ENCODE measurements at regions not wholly inside any gene's neighbourhood (a gene's known extent, or its start where the extent isn't known, plus 50 kb on each side); places are given as distances from the start of the nearest gene placed in this dataset.
"Not testable (repeated sequence)": the region's sequence is repeated elsewhere in the genome, so short reads cannot be mapped to it uniquely, and the experiment has no call there.

DNA sequence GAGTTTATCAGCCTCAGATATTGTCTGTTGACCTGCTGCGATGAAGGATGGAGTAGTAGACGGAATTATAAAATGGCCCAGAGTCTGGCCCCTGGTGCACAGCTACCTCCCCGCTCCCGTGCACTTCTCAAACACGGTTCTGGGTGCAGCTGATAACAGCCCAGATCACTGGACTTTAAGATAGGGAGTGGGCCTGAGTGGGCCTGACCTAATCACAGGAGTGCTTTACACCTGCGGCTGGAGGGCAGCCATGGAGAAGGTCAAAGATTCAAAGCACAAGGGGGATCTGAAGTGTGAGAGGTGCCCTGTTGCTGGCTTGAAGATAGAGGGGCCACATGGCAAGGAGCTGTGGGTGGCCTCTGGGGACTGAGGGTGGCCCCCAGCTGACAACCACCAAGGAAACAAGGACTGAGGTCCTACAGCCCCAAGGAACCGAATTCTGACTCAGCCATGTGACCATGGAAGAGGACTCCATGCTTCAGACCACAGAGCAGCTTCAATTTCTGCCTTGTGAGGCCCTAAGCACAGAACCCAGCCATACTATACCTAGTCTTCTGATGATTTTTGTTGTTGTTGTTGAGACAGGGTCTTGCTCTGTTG, 113.4 kb downstream of the ZNF664 start:
- DNase-seq = no peak
- TF ChIP-seq, protein P1, sequence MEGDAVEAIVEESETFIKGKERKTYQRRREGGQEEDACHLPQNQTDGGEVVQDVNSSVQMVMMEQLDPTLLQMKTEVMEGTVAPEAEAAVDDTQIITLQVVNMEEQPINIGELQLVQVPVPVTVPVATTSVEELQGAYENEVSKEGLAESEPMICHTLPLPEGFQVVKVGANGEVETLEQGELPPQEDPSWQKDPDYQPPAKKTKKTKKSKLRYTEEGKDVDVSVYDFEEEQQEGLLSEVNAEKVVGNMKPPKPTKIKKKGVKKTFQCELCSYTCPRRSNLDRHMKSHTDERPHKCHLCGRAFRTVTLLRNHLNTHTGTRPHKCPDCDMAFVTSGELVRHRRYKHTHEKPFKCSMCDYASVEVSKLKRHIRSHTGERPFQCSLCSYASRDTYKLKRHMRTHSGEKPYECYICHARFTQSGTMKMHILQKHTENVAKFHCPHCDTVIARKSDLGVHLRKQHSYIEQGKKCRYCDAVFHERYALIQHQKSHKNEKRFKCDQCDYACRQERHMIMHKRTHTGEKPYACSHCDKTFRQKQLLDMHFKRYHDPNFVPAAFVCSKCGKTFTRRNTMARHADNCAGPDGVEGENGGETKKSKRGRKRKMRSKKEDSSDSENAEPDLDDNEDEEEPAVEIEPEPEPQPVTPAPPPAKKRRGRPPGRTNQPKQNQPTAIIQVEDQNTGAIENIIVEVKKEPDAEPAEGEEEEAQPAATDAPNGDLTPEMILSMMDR (IDR thresholded peaks at IDR 0.05) = no peak
- Histone ChIP-seq H3K27ac (no peak overlapping the region), H3K36me3 (no peaks in the 10 kb centered on the region), H3K4me3 (no peak overlapping the region), H3K4me1 (no peaks in the 10 kb centered on the region), H3K9me3 (no peaks in the 10 kb centered on the region), H3K27me3 (no peaks in the 10 kb centered on the region)
- intact Hi-C loops (cut with DNase I; ENCODE audit: low total_unique reads) = no loop called here

DNA sequence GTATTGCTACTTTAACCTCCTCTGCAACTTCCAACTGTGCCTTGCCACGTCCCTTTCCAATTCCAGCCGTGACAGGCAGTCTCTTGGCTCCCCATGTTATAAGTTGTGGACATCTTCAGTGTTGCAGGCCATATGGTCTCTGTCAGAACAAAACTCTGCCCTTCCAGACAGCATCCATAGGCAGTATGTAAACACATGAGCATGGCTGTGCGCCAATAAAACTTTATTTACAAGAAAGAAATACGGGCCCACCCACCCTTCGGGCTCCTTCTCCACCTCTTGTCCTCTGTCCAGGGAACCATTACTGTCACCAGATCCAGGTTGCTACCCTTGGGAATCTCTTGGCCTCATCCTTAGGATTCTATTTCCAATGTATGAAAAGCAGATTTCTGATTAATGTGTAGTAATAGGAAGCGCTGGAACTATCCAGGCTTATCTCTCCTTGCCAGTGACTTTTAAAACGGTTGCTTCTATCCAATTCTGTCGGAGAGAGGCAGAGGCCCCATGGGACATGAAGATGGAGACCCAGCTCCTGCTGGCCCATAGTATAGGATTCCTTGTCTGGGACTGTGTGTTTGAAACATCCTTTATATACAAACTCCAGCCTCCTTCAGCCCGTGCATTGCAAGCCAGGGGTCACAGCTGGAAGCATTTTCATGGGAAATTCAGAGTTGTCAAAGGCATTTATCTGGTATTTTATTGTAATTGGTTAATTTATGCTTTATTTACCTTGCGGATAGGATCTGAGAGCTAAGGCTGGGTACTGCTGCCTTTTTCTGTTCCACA, 114.4 kb downstream of the ZNF664 start:
- H3K27me3 ChIP-seq = no peaks in the 10 kb centered on the region
- TF ChIP-seq, protein P1 (IDR thresholded peaks at IDR 0.05) = no peak
- no peaks in the 10 kb centered on the region for H3K36me3 ChIP-seq
- H3K4me1 ChIP-seq = no peaks in the 10 kb centered on the region
- no peak overlapping the region for H3K4me3 ChIP-seq
- no peak for DNase-seq
- H3K27ac ChIP-seq = no peak overlapping the region
- no peaks in the 10 kb centered on the region for H3K9me3 ChIP-seq
- intact Hi-C loops (cut with DNase I; ENCODE audit: low total_unique reads) = no loop called here

- no peak overlapping the region for H3K27ac ChIP-seq
- H3K4me1 ChIP-seq = no peaks in the 10 kb centered on the region
- no peaks in the 10 kb centered on the region for H3K9me3 ChIP-seq
- intact Hi-C loops (cut with DNase I; ENCODE audit: low total_unique reads) = no loop called here
- DNase-seq = no peak
- H3K27me3 ChIP-seq = no peaks in the 10 kb centered on the region
- H3K36me3 ChIP-seq = no peaks in the 10 kb centered on the region
- no peak overlapping the region for H3K4me3 ChIP-seq
- TF ChIP-seq, protein P1 (IDR thresholded peaks at IDR 0.05) = no peak
Observed at GRCh38 chr12:124088217-124088907, 115.3 kb downstream of the ZNF664 start.

DNA sequence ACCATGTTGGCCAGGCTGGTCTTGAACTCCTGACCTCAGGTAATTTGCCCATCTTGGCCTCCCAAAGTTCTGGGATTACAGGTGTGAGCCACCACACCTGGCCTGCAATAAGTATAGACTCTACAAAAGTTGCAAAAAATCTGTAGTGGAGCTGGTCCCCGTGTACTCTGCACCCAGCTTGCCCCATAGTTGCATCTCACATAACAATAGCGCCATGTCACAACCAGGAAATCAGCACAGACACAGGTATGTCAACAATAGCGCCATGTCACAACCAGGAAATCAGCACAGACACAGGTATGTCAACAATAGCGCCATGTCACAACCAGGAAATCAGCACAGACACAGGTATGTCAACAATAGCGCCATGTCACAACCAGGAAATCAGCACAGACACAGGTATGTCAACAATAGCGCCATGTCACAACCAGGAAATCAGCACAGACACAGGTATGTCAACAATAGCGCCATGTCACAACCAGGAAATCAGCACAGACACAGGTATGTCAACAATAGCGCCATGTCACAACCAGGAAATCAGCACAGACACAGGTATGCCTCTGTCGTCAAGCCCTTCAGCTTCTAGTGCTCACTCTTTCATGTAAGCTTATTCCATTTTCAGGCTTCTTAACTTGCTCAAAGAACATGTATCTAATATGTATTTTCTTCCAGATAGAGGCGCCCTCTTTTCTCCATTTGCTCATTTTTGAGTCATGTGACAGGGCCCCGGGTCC, 116.3 kb downstream of the ZNF664 start:
- H3K36me3 ChIP-seq; H3K27ac ChIP-seq; DNase-seq; H3K27me3 ChIP-seq; H3K9me3 ChIP-seq; H3K4me3 ChIP-seq; intact Hi-C loops (cut with DNase I; ENCODE audit: low total_unique reads); H3K4me1 ChIP-seq: not testable (repeated sequence)

GRCh38 chr12:124091835-124092234, 118.8 kb downstream of the ZNF664 start:
- DNase-seq = no peak
- no peaks in the 10 kb centered on the region for H3K9me3 ChIP-seq
- TF ChIP-seq, protein P1 (IDR thresholded peaks at IDR 0.05) = no peak
- no peak overlapping the region for H3K27ac ChIP-seq
- no peaks in the 10 kb centered on the region for H3K27me3 ChIP-seq
- no peaks in the 10 kb centered on the region for H3K36me3 ChIP-seq
- no peak overlapping the region for H3K4me3 ChIP-seq
- H3K4me1 ChIP-seq = peaks cover 0 to 1% (median 0%) of the 10 kb centered on the region in 4 donors
- intact Hi-C loops (cut with DNase I; ENCODE audit: low total_unique reads) = no loop called here

- DNase-seq; H3K9me3 ChIP-seq; H3K36me3 ChIP-seq; H3K27me3 ChIP-seq; intact Hi-C loops (cut with DNase I; ENCODE audit: low total_unique reads); H3K27ac ChIP-seq; H3K4me3 ChIP-seq; H3K4me1 ChIP-seq: not testable (repeated sequence)
Observed at GRCh38 chr12:124092532-124092931, 119.5 kb downstream of the ZNF664 start.
